Fibroblast of lung (primary cell): ENCODE measurements at regions not wholly inside any gene's neighbourhood (a gene's known extent, or its start where the extent isn't known, plus 50 kb on each side); places are given as distances from the start of the nearest gene placed in this dataset.

Experiments used
- DNase-seq, 2 donors: peaks; one replicate each; pipeline versions ENCODE4 v3.0.0 to v3.0.0-alpha.2; 2010; ENCODE audit warnings: low read depth in 2 of 2
- H2AFZ ChIP-seq: 2 replicates; pipeline ENCODE4 v1.5.1; 2012; ENCODE audit warnings: low read length, control low read depth, inconsistent platforms
- H3K27ac ChIP-seq: 2 replicates; pipeline ENCODE4 v1.5.1; 2011; ENCODE audit warnings: low read length, control low read depth; ENCODE audit not compliant: insufficient read depth
- H3K27me3 ChIP-seq: 2 replicates; pipeline ENCODE4 v1.5.1; 2011; ENCODE audit warnings: mild to moderate bottlenecking, low read length; ENCODE audit not compliant: control insufficient read depth, insufficient read depth
- H3K36me3 ChIP-seq: 2 replicates; pipeline ENCODE4 v1.5.1; 2011; ENCODE audit warnings: low read length; ENCODE audit not compliant: control insufficient read depth, insufficient read depth
- H3K4me1 ChIP-seq: 2 replicates; pipeline ENCODE4 v1.5.1; 2011; ENCODE audit warnings: low read length; ENCODE audit not compliant: control insufficient read depth, insufficient read depth; ENCODE audit errors: extremely low read depth
- H3K4me2 ChIP-seq: 2 replicates; pipeline ENCODE4 v1.5.1; 2011; ENCODE audit warnings: low read length, control low read depth; ENCODE audit not compliant: insufficient read depth; ENCODE audit errors: extremely low read depth
- H3K4me3 ChIP-seq, 4 experiments: fragments of 200-600 bp in 1 of 4; sonication (generic) in 1 of 4; replicated peaks in 1 of 4; 2 replicates each; pipeline ENCODE4 v1.5.1; 2011 to 2016; ENCODE audit warnings: low read length in 4 of 4, low read depth in 3 of 4, mild to moderate bottlenecking in 3 of 4, control low read depth in 2 of 4, inconsistent platforms in 1 of 4, mixed read lengths in 1 of 4; ENCODE audit not compliant: insufficient read depth in 1 of 4; ENCODE audit errors: control extremely low read depth in 1 of 4
- H3K79me2 ChIP-seq: 2 replicates; pipeline ENCODE4 v1.5.1; 2012; ENCODE audit warnings: mild to moderate bottlenecking, low read length, inconsistent platforms; ENCODE audit not compliant: control insufficient read depth, insufficient read depth
- H3K9ac ChIP-seq: 2 replicates; pipeline ENCODE4 v1.5.1; 2011; ENCODE audit warnings: mild to moderate bottlenecking, low read length, control low read depth; ENCODE audit not compliant: insufficient read depth
- H3K9me3 ChIP-seq: 2 replicates; pipeline ENCODE4 v1.5.1; 2012; ENCODE audit warnings: low read depth, low read length; ENCODE audit not compliant: control insufficient read depth, insufficient read depth
- H4K20me1 ChIP-seq: 2 replicates; pipeline ENCODE4 v1.5.1; 2011; ENCODE audit warnings: low read length; ENCODE audit not compliant: control insufficient read depth, insufficient read depth; ENCODE audit errors: extremely low read depth
- EZH2 ChIP-seq: IDR thresholded peaks from 2 replicates; pipeline ENCODE4 v1.5.1; 2012; ENCODE audit warnings: low read length, control low read depth, mild to moderate bottlenecking; ENCODE audit errors: missing control alignments
- TF ChIP-seq, protein P1 (sequence below), 2 donors: IDR thresholded peaks in 1 of 2; conservative IDR thresholded peaks in 1 of 2; 1 replicate in 1 of 2; 2 replicates in 1 of 2; pipeline ENCODE4 v1.5.1; 2011 to 2012; ENCODE audit warnings: low read length in 2 of 2, control low read depth in 1 of 2, inconsistent platforms in 1 of 2, low read depth in 1 of 2, mild to moderate bottlenecking in 1 of 2

DNA sequence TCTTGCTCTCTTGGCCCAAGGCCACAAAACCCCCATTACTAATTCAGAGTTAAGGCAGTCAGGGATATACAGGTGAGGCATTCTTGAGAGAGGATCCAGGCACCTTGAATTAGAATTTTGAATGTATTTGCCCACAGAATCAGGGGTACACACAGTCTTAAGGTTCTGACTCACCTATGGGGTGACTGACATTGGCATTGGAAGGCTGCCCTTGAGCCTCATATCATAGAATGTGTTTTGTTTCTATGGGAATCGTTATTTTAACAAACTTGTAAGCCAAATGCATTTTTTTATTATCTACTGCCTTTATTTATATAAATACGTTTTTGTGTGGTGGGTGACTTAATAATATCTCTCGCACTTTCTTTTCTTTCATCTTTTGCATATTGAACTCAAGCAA, 218.6 kb upstream of the CITED2 start:
- Histone ChIP-seq H3K36me3 (no peaks in the 10 kb centered on the region), H4K20me1 (no peaks in the 10 kb centered on the region), H3K79me2 (no peaks in the 10 kb centered on the region), H3K27ac (no peak overlapping the region), H3K4me3 (no peak overlapping the region), H3K4me2 (no peak overlapping the region), H3K9me3 (no peaks in the 10 kb centered on the region), H3K27me3 (no peaks in the 10 kb centered on the region), H3K9ac (no peak overlapping the region), H2AFZ (no peak overlapping the region), H3K4me1 (peaks cover 26% of the 10 kb centered on the region)
- DNase-seq: no peak
- TF ChIP-seq, protein P1, sequence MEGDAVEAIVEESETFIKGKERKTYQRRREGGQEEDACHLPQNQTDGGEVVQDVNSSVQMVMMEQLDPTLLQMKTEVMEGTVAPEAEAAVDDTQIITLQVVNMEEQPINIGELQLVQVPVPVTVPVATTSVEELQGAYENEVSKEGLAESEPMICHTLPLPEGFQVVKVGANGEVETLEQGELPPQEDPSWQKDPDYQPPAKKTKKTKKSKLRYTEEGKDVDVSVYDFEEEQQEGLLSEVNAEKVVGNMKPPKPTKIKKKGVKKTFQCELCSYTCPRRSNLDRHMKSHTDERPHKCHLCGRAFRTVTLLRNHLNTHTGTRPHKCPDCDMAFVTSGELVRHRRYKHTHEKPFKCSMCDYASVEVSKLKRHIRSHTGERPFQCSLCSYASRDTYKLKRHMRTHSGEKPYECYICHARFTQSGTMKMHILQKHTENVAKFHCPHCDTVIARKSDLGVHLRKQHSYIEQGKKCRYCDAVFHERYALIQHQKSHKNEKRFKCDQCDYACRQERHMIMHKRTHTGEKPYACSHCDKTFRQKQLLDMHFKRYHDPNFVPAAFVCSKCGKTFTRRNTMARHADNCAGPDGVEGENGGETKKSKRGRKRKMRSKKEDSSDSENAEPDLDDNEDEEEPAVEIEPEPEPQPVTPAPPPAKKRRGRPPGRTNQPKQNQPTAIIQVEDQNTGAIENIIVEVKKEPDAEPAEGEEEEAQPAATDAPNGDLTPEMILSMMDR (conservative IDR thresholded peaks at IDR 0.05 in 1 of 2, IDR thresholded peaks at IDR 0.05 in 1 of 2; ENCODE audit: low read depth in 1 of 2, low read length in 2 of 2): no peak
- no peak for TF ChIP-seq EZH2

DNA sequence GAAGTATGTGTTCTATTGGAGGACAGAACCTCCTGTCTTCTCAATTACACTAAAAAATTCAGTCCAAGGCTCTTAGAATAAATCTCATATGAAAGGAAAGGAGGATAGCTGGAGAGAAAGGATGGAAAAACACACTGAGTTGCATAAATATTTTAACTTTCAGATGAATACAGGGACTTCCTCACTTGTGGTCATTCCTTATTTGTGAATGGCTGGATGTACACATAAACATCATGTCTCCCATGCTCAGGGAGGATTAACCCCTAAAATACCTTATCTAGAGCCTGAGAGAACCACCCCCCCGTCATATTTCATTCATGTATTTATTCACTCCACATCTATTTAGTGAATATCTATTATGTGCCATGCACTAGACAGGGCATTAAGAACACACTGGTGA, 217.6 kb upstream of the CITED2 start:
- no peaks in the 10 kb centered on the region for H3K27me3 ChIP-seq
- no peak overlapping the region for H3K4me2 ChIP-seq
- H3K9ac ChIP-seq: no peak overlapping the region
- no peaks in the 10 kb centered on the region for H3K36me3 ChIP-seq
- H4K20me1 ChIP-seq: no peaks in the 10 kb centered on the region
- TF ChIP-seq EZH2: no peak
- TF ChIP-seq, protein P1 (conservative IDR thresholded peaks at IDR 0.05 in 1 of 2, IDR thresholded peaks at IDR 0.05 in 1 of 2; ENCODE audit: low read depth in 1 of 2, low read length in 2 of 2): no peak
- H3K27ac ChIP-seq: no peak overlapping the region
- no peak overlapping the region for H3K4me3 ChIP-seq
- peaks cover 23% of the 10 kb centered on the region for H3K4me1 ChIP-seq
- no peak overlapping the region for H2AFZ ChIP-seq
- H3K79me2 ChIP-seq: no peaks in the 10 kb centered on the region
- no peak for DNase-seq
- H3K9me3 ChIP-seq: no peaks in the 10 kb centered on the region

DNA sequence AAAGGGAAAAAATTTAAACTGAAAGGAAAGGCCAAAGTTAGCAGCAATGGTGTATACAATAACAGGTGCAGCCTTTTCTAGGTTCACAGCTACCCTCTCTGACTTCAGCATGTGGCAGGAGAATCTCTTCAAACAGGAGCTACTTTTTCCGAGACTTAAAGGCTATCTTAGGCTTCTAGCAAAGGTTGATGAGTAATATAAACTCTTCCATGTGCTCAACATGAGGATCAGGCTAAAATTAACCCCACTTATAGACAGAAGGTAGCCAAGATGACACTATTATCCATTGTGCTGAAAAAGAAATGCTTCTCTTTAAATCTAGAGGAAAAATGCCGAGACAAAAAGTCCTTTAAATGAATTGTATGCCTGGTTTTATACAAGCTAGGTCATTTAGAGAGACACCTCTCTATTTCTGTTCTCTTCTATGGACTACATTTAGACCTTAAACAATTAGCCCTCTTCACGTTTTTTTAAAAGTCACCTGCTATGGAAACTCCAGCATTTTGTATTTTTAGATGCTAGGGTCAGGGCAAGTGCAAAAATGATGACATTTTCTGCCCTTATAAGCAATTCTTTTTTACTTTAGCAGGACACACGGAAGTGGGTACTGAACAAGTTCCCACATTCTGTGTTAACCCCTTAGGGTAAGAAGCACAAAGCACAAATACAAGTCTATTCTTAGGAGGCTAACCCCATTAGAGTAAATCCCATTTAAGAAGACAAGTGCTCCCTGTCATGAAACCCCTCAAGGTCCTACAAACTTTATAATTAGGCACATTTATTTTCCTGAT, 216.8 kb upstream of the CITED2 start:
- Histone ChIP-seq H3K27me3 (no peaks in the 10 kb centered on the region), H3K27ac (no peak overlapping the region), H3K9ac (no peak overlapping the region), H3K4me1 (peaks cover 18% of the 10 kb centered on the region), H3K9me3 (no peaks in the 10 kb centered on the region), H3K36me3 (no peaks in the 10 kb centered on the region), H2AFZ (no peak overlapping the region), H3K79me2 (no peaks in the 10 kb centered on the region), H3K4me3 (no peak overlapping the region), H3K4me2 (no peak overlapping the region), H4K20me1 (no peaks in the 10 kb centered on the region)
- DNase-seq: no peak
- TF ChIP-seq EZH2: no peak
- TF ChIP-seq, protein P1 (conservative IDR thresholded peaks at IDR 0.05 in 1 of 2, IDR thresholded peaks at IDR 0.05 in 1 of 2; ENCODE audit: low read depth in 1 of 2, low read length in 2 of 2): no peak
